IPS-20b (cell line): ENCODE measurements at regions not wholly inside any gene's neighbourhood (a gene's known extent, or its start where the extent isn't known, plus 50 kb on each side); places are given as distances from the start of the nearest gene placed in this dataset.

Source experiments
- H3K27ac ChIP-seq: one replicate; pipeline ENCODE4 v1.5.1; 2013; ENCODE audit warnings: low read length
- H3K27me3 ChIP-seq: 2 replicates; pipeline ENCODE4 v1.6.1; 2013; ENCODE audit warnings: mild to moderate bottlenecking, low read length, inconsistent platforms; ENCODE audit not compliant: insufficient read depth
- H3K36me3 ChIP-seq: 2 replicates; pipeline ENCODE4 v1.6.1; 2013; ENCODE audit warnings: low read depth, mild to moderate bottlenecking, inconsistent platforms, low read length, moderate library complexity; ENCODE audit not compliant: insufficient read depth
- H3K4me1 ChIP-seq: 2 replicates; pipeline ENCODE4 v1.6.1; 2013; ENCODE audit warnings: mild to moderate bottlenecking, control low read depth, inconsistent platforms, low read length, moderate library complexity; ENCODE audit not compliant: insufficient read depth
- H3K4me3 ChIP-seq: 2 replicates; pipeline ENCODE4 v1.5.1; 2013; ENCODE audit warnings: mild to moderate bottlenecking, low read length, inconsistent platforms
- H3K9ac ChIP-seq: 2 replicates; pipeline ENCODE4 v1.6.1; 2013; ENCODE audit warnings: low read depth, mild to moderate bottlenecking, inconsistent platforms, low read length, moderate library complexity
- H3K9me3 ChIP-seq: 2 replicates; pipeline ENCODE4 v1.6.1; 2013; ENCODE audit warnings: mild to moderate bottlenecking, low read depth, low read length, inconsistent platforms; ENCODE audit not compliant: insufficient read depth

GRCh38 chr6:126117251-126117650 is 130.9 kb downstream of the TRMT11 start:
- no peaks in the 10 kb centered on the region for H3K36me3 ChIP-seq
- no peak overlapping the region for H3K27ac ChIP-seq
- no peak overlapping the region for H3K9ac ChIP-seq
- no peaks in the 10 kb centered on the region for H3K27me3 ChIP-seq
- H3K9me3 ChIP-seq = no peaks in the 10 kb centered on the region
- H3K4me1 ChIP-seq = peaks cover 9% of the 10 kb centered on the region; the same call in 1 of the 2 replicates
- no peak overlapping the region for H3K4me3 ChIP-seq

GRCh38 chr6:126118058-126118755 is 131.9 kb downstream of the TRMT11 start:
- Histone ChIP-seq H3K9ac (no peak overlapping the region), H3K27ac (no peak overlapping the region), H3K27me3 (no peaks in the 10 kb centered on the region)

GRCh38 chr6:126118936-126119335 is 132.6 kb downstream of the TRMT11 start:
- H3K4me3 ChIP-seq = no peak overlapping the region
- no peaks in the 10 kb centered on the region for H3K36me3 ChIP-seq
- H3K4me1 ChIP-seq = peaks cover 9% of the 10 kb centered on the region; the same call in 1 of the 2 replicates
- H3K27me3 ChIP-seq = no peaks in the 10 kb centered on the region
- no peak overlapping the region for H3K9ac ChIP-seq
- no peak overlapping the region for H3K27ac ChIP-seq
- H3K9me3 ChIP-seq = no peaks in the 10 kb centered on the region

More at GRCh38 chr6:126118058-126118755, 131.9 kb downstream of the TRMT11 start:
- H3K9me3 ChIP-seq = no peaks in the 10 kb centered on the region
- H3K36me3 ChIP-seq = no peaks in the 10 kb centered on the region
- peaks cover 9% of the 10 kb centered on the region; the same call in 1 of the 2 replicates for H3K4me1 ChIP-seq
- H3K4me3 ChIP-seq = no peak overlapping the region

GRCh38 chr6:126123226-126123625 is 136.9 kb downstream of the TRMT11 start:
- H3K9me3 ChIP-seq = no peaks in the 10 kb centered on the region
- no peaks in the 10 kb centered on the region for H3K27me3 ChIP-seq
- H3K4me3 ChIP-seq = no peak overlapping the region
- no peak overlapping the region for H3K27ac ChIP-seq
- H3K9ac ChIP-seq = no peak overlapping the region
- H3K36me3 ChIP-seq = no peaks in the 10 kb centered on the region
- H3K4me1 ChIP-seq = peaks cover 6% of the 10 kb centered on the region; the same call in 1 of the 2 replicates

- no peak overlapping the region for H3K4me3 ChIP-seq
- no peak overlapping the region for H3K9ac ChIP-seq
- no peaks in the 10 kb centered on the region for H3K27me3 ChIP-seq
- no peaks in the 10 kb centered on the region for H3K36me3 ChIP-seq
- no peaks in the 10 kb centered on the region for H3K4me1 ChIP-seq
- no peaks in the 10 kb centered on the region for H3K9me3 ChIP-seq
- H3K27ac ChIP-seq = no peak overlapping the region
Measured at GRCh38 chr6:126127659-126128058, 141.3 kb downstream of the TRMT11 start.

GRCh38 chr6:126131246-126131645 is 144.9 kb downstream of the TRMT11 start:
- Histone ChIP-seq H3K9me3 (peaks cover 5% of the 10 kb centered on the region; the same call in 1 of the 2 replicates), H3K36me3 (no peaks in the 10 kb centered on the region), H3K9ac (no peak overlapping the region), H3K4me3 (no peak overlapping the region), H3K27me3 (no peaks in the 10 kb centered on the region), H3K27ac (no peak overlapping the region), H3K4me1 (no peaks in the 10 kb centered on the region)

GRCh38 chr6:126133984-126134383 is 147.6 kb downstream of the TRMT11 start:
- H3K36me3 ChIP-seq = no peaks in the 10 kb centered on the region

GRCh38 chr6:126134491-126134890 is 148.2 kb downstream of the TRMT11 start:
- peaks cover 5% of the 10 kb centered on the region; the same call in 1 of the 2 replicates for H3K9me3 ChIP-seq
- no peaks in the 10 kb centered on the region for H3K4me1 ChIP-seq
- no peak overlapping the region for H3K4me3 ChIP-seq
- H3K36me3 ChIP-seq = no peaks in the 10 kb centered on the region
- H3K27me3 ChIP-seq = no peaks in the 10 kb centered on the region
- H3K9ac ChIP-seq = no peak overlapping the region
- no peak overlapping the region for H3K27ac ChIP-seq

More at GRCh38 chr6:126133984-126134383, 147.6 kb downstream of the TRMT11 start:
- Histone ChIP-seq H3K9me3 (peaks cover 5% of the 10 kb centered on the region; the same call in 1 of the 2 replicates), H3K27me3 (no peaks in the 10 kb centered on the region), H3K4me3 (no peak overlapping the region), H3K27ac (no peak overlapping the region), H3K9ac (no peak overlapping the region), H3K4me1 (no peaks in the 10 kb centered on the region)

- no peak overlapping the region for H3K9ac ChIP-seq
- H3K9me3 ChIP-seq = peaks cover 5% of the 10 kb centered on the region; the same call in 1 of the 2 replicates
- no peak overlapping the region for H3K4me3 ChIP-seq
- H3K36me3 ChIP-seq = no peaks in the 10 kb centered on the region
- no peak overlapping the region for H3K27ac ChIP-seq
- no peaks in the 10 kb centered on the region for H3K27me3 ChIP-seq
- peaks cover 6% of the 10 kb centered on the region; the same call in 1 of the 2 replicates for H3K4me1 ChIP-seq
Measured at GRCh38 chr6:126140015-126140414, 153.7 kb downstream of the TRMT11 start.

GRCh38 chr6:126143761-126144251 is 157.5 kb downstream of the TRMT11 start:
- Histone ChIP-seq H3K4me3 (no peak overlapping the region), H3K27me3 (no peaks in the 10 kb centered on the region), H3K27ac (no peak overlapping the region), H3K4me1 (peaks cover 8% of the 10 kb centered on the region; the same call in 1 of the 2 replicates), H3K9me3 (no peaks in the 10 kb centered on the region), H3K9ac (no peak overlapping the region), H3K36me3 (no peaks in the 10 kb centered on the region)

GRCh38 chr6:126145351-126145750 is 159.0 kb downstream of the TRMT11 start:
- Histone ChIP-seq H3K27me3 (no peaks in the 10 kb centered on the region), H3K27ac (no peak overlapping the region), H3K9me3 (no peaks in the 10 kb centered on the region)

GRCh38 chr6:126147291-126147815 is 161.0 kb downstream of the TRMT11 start:
- no peak overlapping the region for H3K27ac ChIP-seq
- no peaks in the 10 kb centered on the region for H3K9me3 ChIP-seq
- no peaks in the 10 kb centered on the region for H3K36me3 ChIP-seq
- peaks cover 8% of the 10 kb centered on the region; the same call in 1 of the 2 replicates for H3K4me1 ChIP-seq
- no peak overlapping the region for H3K9ac ChIP-seq
- H3K4me3 ChIP-seq = no peak overlapping the region
- H3K27me3 ChIP-seq = no peaks in the 10 kb centered on the region

More at GRCh38 chr6:126145351-126145750, 159.0 kb downstream of the TRMT11 start:
- H3K4me3 ChIP-seq = no peak overlapping the region
- H3K9ac ChIP-seq = no peak overlapping the region
- peaks cover 8% of the 10 kb centered on the region; the same call in 1 of the 2 replicates for H3K4me1 ChIP-seq
- no peaks in the 10 kb centered on the region for H3K36me3 ChIP-seq
